ENCODE measurements at regions not wholly inside any gene's neighbourhood (a gene's known extent, or its start where the extent isn't known, plus 50 kb on each side); places are given as distances from the start of the nearest gene placed in this dataset.

GRCh38 chr4:10971800-10972401, 287.3 kb upstream of the CLNK start:
- Histone ChIP-seq H3K4me3 (no peak overlapping the region), H3K27me3 (ENCODE audit: insufficient read depth, low read depth) (no peaks in the 10 kb centered on the region), H3K9me3 (ENCODE audit: insufficient read depth, low read depth) (no peaks in the 10 kb centered on the region), H4K20me1 (ENCODE audit: insufficient read depth) (no peaks in the 10 kb centered on the region), H3F3A (ENCODE audit: insufficient read depth, low read depth) (no peaks in the 10 kb centered on the region), H3K27ac (no peak overlapping the region), H3K36me3 (ENCODE audit: low read depth) (no peaks in the 10 kb centered on the region), H3K79me2 (ENCODE audit: low read depth) (no peaks in the 10 kb centered on the region), H2AFZ (no peak overlapping the region), H3K4me2 (no peak overlapping the region), H3K4me1 (replicated peaks; ENCODE audit: insufficient read depth) (no peaks in the 10 kb centered on the region), H3K9me2 (ENCODE audit: insufficient read depth) (no peaks in the 10 kb centered on the region)
- ChIA-PET CTCF (no interaction called here), POLR2A (ENCODE audit: unreplicated experiment) (no interaction called here)
- no peak for TF ChIP-seq CTCF (conservative IDR thresholded peaks at IDR 0.05)
- no peak for TF ChIP-seq EZH2 (IDR thresholded peaks at IDR 0.05; ENCODE audit: low read depth)
- no peak for DNase-seq
- BruUV-seq (replicated peaks) = no TSS peak
- intact Hi-C loops (cut with micrococcal nuclease; ENCODE audit: unreplicated experiment) = no loop called here

GRCh38 chr4:10965196-10965595, 280.6 kb upstream of the CLNK start:
- POLR2A ChIA-PET (ENCODE audit: unreplicated experiment) = no interaction called here
- Histone ChIP-seq H3K79me2 (ENCODE audit: low read depth) (no peaks in the 10 kb centered on the region), H3K27me3 (ENCODE audit: insufficient read depth, low read depth) (no peaks in the 10 kb centered on the region), H3K4me1 (replicated peaks; ENCODE audit: insufficient read depth) (no peaks in the 10 kb centered on the region), H3K4me2 (no peak overlapping the region), H3K4me3 (no peak overlapping the region), H3K9me2 (ENCODE audit: insufficient read depth) (no peaks in the 10 kb centered on the region), H3K9me3 (ENCODE audit: insufficient read depth, low read depth) (no peaks in the 10 kb centered on the region), H3K27ac (no peak overlapping the region), H3F3A (ENCODE audit: insufficient read depth, low read depth) (no peaks in the 10 kb centered on the region), H2AFZ (no peak overlapping the region), H3K36me3 (ENCODE audit: low read depth) (no peaks in the 10 kb centered on the region), H4K20me1 (ENCODE audit: insufficient read depth) (no peaks in the 10 kb centered on the region)
- no TSS peak for BruUV-seq (replicated peaks)
- DNase-seq = no peak
- intact Hi-C loops (cut with micrococcal nuclease; ENCODE audit: unreplicated experiment) = no loop called here
- CTCF ChIA-PET = no interaction called here
- TF ChIP-seq EZH2 (IDR thresholded peaks at IDR 0.05; ENCODE audit: low read depth) (no peak), CTCF (conservative IDR thresholded peaks at IDR 0.05) (no peak)

- no peak for DNase-seq
- POLR2A ChIA-PET (ENCODE audit: unreplicated experiment) = no interaction called here
- Histone ChIP-seq H4K20me1 (ENCODE audit: insufficient read depth) (no peaks in the 10 kb centered on the region), H3K9me2 (ENCODE audit: insufficient read depth) (no peaks in the 10 kb centered on the region), H3K4me3 (no peak overlapping the region), H3K27me3 (ENCODE audit: insufficient read depth, low read depth) (no peaks in the 10 kb centered on the region), H3K36me3 (ENCODE audit: low read depth) (no peaks in the 10 kb centered on the region), H3K4me1 (replicated peaks; ENCODE audit: insufficient read depth) (no peaks in the 10 kb centered on the region), H3K79me2 (ENCODE audit: low read depth) (no peaks in the 10 kb centered on the region), H3K27ac (no peak overlapping the region), H3K9me3 (ENCODE audit: insufficient read depth, low read depth) (no peaks in the 10 kb centered on the region), H3F3A (ENCODE audit: insufficient read depth, low read depth) (no peaks in the 10 kb centered on the region), H2AFZ (no peak overlapping the region), H3K4me2 (no peak overlapping the region)
- TF ChIP-seq EZH2 (IDR thresholded peaks at IDR 0.05; ENCODE audit: low read depth) = no peak
- TF ChIP-seq CTCF (conservative IDR thresholded peaks at IDR 0.05) = no peak
- intact Hi-C loops (cut with micrococcal nuclease; ENCODE audit: unreplicated experiment) = no loop called here
- no TSS peak for BruUV-seq (replicated peaks)
- CTCF ChIA-PET = no interaction called here
These were observed 279.6 kb upstream of the CLNK start for GRCh38 chr4:10963958-10964703.
